ENCODE measurements at regions not wholly inside any gene's neighbourhood (a gene's known extent, or its start where the extent isn't known, plus 50 kb on each side); places are given as distances from the start of the nearest gene placed in this dataset.
"Not testable (repeated sequence)": the region's sequence is repeated elsewhere in the genome, so short reads cannot be mapped to it uniquely, and the experiment has no call there.

- H3K27me3 ChIP-seq (replicated peaks): no peaks in the 10 kb centered on the region
- no peaks in the 10 kb centered on the region for H3K9me3 ChIP-seq (replicated peaks)
- H3K4me1 ChIP-seq (replicated peaks): no peaks in the 10 kb centered on the region
- no peak overlapping the region for H3K4me3 ChIP-seq
- no peaks in the 10 kb centered on the region for H3K36me3 ChIP-seq
- no peak for DNase-seq (ENCODE audit: low read depth in 1 of 2, low spot score in 2 of 2)
- no peak overlapping the region for H3K27ac ChIP-seq
Observed at GRCh38 chrX:74090049-74090448, 213.9 kb upstream of the ZCCHC13 start.

- no peak overlapping the region for H3K4me3 ChIP-seq
- H3K36me3 ChIP-seq: no peaks in the 10 kb centered on the region
- no peaks in the 10 kb centered on the region for H3K4me1 ChIP-seq (replicated peaks)
- H3K9me3 ChIP-seq (replicated peaks): no peaks in the 10 kb centered on the region
- H3K27ac ChIP-seq: no peak overlapping the region
- no peak for DNase-seq (ENCODE audit: low read depth in 1 of 2, low spot score in 2 of 2)
- no peaks in the 10 kb centered on the region for H3K27me3 ChIP-seq (replicated peaks)
Observed at GRCh38 chrX:74085642-74086236, 218.2 kb upstream of the ZCCHC13 start.

GRCh38 chrX:74080165-74080564, 223.8 kb upstream of the ZCCHC13 start:
- Histone ChIP-seq H3K27ac (no peak overlapping the region), H3K36me3 (no peaks in the 10 kb centered on the region)
- no peak for DNase-seq (ENCODE audit: low read depth in 1 of 2, low spot score in 2 of 2)

GRCh38 chrX:74065831-74066390, 213.4 kb upstream of the XIST start:
- Histone ChIP-seq H3K9me3 (replicated peaks) (no peaks in the 10 kb centered on the region), H3K27me3 (replicated peaks) (no peaks in the 10 kb centered on the region), H3K27ac (no peak overlapping the region), H3K36me3 (no peaks in the 10 kb centered on the region), H3K4me1 (replicated peaks) (no peaks in the 10 kb centered on the region), H3K4me3 (no peak overlapping the region)
- no peak for DNase-seq (ENCODE audit: low read depth in 1 of 2, low spot score in 2 of 2)

More at GRCh38 chrX:74080165-74080564, 223.8 kb upstream of the ZCCHC13 start:
- Histone ChIP-seq H3K4me1 (replicated peaks) (no peaks in the 10 kb centered on the region), H3K4me3 (no peak overlapping the region), H3K9me3 (replicated peaks) (no peaks in the 10 kb centered on the region), H3K27me3 (replicated peaks) (no peaks in the 10 kb centered on the region)

- no peak for DNase-seq (ENCODE audit: low read depth in 1 of 2, low spot score in 2 of 2)
- H3K4me3 ChIP-seq: no peak overlapping the region
- no peaks in the 10 kb centered on the region for H3K9me3 ChIP-seq (replicated peaks)
- no peaks in the 10 kb centered on the region for H3K4me1 ChIP-seq (replicated peaks)
- H3K36me3 ChIP-seq: no peaks in the 10 kb centered on the region
- no peaks in the 10 kb centered on the region for H3K27me3 ChIP-seq (replicated peaks)
- H3K27ac ChIP-seq: no peak overlapping the region
Observed at GRCh38 chrX:74063426-74064155, 211.1 kb upstream of the XIST start.

- Histone ChIP-seq H3K9me3 (replicated peaks) (no peaks in the 10 kb centered on the region), H3K27me3 (replicated peaks) (no peaks in the 10 kb centered on the region), H3K4me3 (no peak overlapping the region), H3K36me3 (no peaks in the 10 kb centered on the region), H3K27ac (no peak overlapping the region), H3K4me1 (replicated peaks) (no peaks in the 10 kb centered on the region)
- DNase-seq (ENCODE audit: low read depth in 1 of 2, low spot score in 2 of 2): no peak
Observed at GRCh38 chrX:74061879-74062278, 209.4 kb upstream of the XIST start.

- Histone ChIP-seq H3K9me3 (replicated peaks) (no peaks in the 10 kb centered on the region), H3K4me3 (no peak overlapping the region), H3K27me3 (replicated peaks) (no peaks in the 10 kb centered on the region), H3K27ac (no peak overlapping the region), H3K4me1 (replicated peaks) (no peaks in the 10 kb centered on the region), H3K36me3 (no peaks in the 10 kb centered on the region)
- DNase-seq (ENCODE audit: low read depth in 1 of 2, low spot score in 2 of 2): no peak
Observed at GRCh38 chrX:74049126-74049525, 196.6 kb upstream of the XIST start.

GRCh38 chrX:74034066-74034465, 181.6 kb upstream of the XIST start:
- H3K36me3 ChIP-seq; H3K9me3 ChIP-seq (replicated peaks); DNase-seq (ENCODE audit: low read depth in 1 of 2, low spot score in 2 of 2); H3K27ac ChIP-seq; H3K4me3 ChIP-seq; H3K27me3 ChIP-seq (replicated peaks); H3K4me1 ChIP-seq (replicated peaks): not testable (repeated sequence)

GRCh38 chrX:74031527-74031926, 179.0 kb upstream of the XIST start:
- H3K27ac ChIP-seq; H3K4me3 ChIP-seq; H3K4me1 ChIP-seq (replicated peaks); H3K9me3 ChIP-seq (replicated peaks); H3K36me3 ChIP-seq; DNase-seq (ENCODE audit: low read depth in 1 of 2, low spot score in 2 of 2); H3K27me3 ChIP-seq (replicated peaks): not testable (repeated sequence)

GRCh38 chrX:74030766-74031165, 178.3 kb upstream of the XIST start:
- H3K4me1 ChIP-seq (replicated peaks); H3K4me3 ChIP-seq; H3K27ac ChIP-seq; DNase-seq (ENCODE audit: low read depth in 1 of 2, low spot score in 2 of 2); H3K9me3 ChIP-seq (replicated peaks); H3K36me3 ChIP-seq; H3K27me3 ChIP-seq (replicated peaks): not testable (repeated sequence)

- H3K4me1 ChIP-seq (replicated peaks); H3K9me3 ChIP-seq (replicated peaks); H3K27me3 ChIP-seq (replicated peaks); DNase-seq (ENCODE audit: low read depth in 1 of 2, low spot score in 2 of 2); H3K27ac ChIP-seq; H3K36me3 ChIP-seq; H3K4me3 ChIP-seq: not testable (repeated sequence)
Observed at GRCh38 chrX:74025145-74025544, 172.6 kb upstream of the XIST start.

- no peaks in the 10 kb centered on the region for H3K36me3 ChIP-seq
- no peaks in the 10 kb centered on the region for H3K4me1 ChIP-seq (replicated peaks)
- H3K27ac ChIP-seq: no peak overlapping the region
- no peak overlapping the region for H3K4me3 ChIP-seq
- no peaks in the 10 kb centered on the region for H3K9me3 ChIP-seq (replicated peaks)
- no peaks in the 10 kb centered on the region for H3K27me3 ChIP-seq (replicated peaks)
- DNase-seq (ENCODE audit: low read depth in 1 of 2, low spot score in 2 of 2): no peak
Observed at GRCh38 chrX:74023203-74023602, 170.7 kb upstream of the XIST start.

GRCh38 chrX:74018253-74018652, 165.7 kb upstream of the XIST start:
- Histone ChIP-seq H3K27me3 (replicated peaks) (no peaks in the 10 kb centered on the region), H3K36me3 (no peaks in the 10 kb centered on the region), H3K9me3 (replicated peaks) (no peaks in the 10 kb centered on the region), H3K27ac (no peak overlapping the region), H3K4me1 (replicated peaks) (peaks cover 4% of the 10 kb centered on the region; the same call in 1 of the 2 replicates), H3K4me3 (no peak overlapping the region)
- no peak for DNase-seq (ENCODE audit: low read depth in 1 of 2, low spot score in 2 of 2)

GRCh38 chrX:74015379-74016019, 163.0 kb upstream of the XIST start:
- no peaks in the 10 kb centered on the region for H3K9me3 ChIP-seq (replicated peaks)
- H3K4me1 ChIP-seq (replicated peaks): peaks cover 4% of the 10 kb centered on the region; the same call in 1 of the 2 replicates
- no peaks in the 10 kb centered on the region for H3K27me3 ChIP-seq (replicated peaks)
- H3K27ac ChIP-seq: no peak overlapping the region
- no peak overlapping the region for H3K4me3 ChIP-seq
- peak; percentile 55 to 56 for DNase-seq (ENCODE audit: low read depth in 1 of 2, low spot score in 2 of 2)
- no peaks in the 10 kb centered on the region for H3K36me3 ChIP-seq
